ENCODE measurements at regions not wholly inside any gene's neighbourhood (a gene's known extent, or its start where the extent isn't known, plus 50 kb on each side); places are given as distances from the start of the nearest gene placed in this dataset.
"Not testable (repeated sequence)": the region's sequence is repeated elsewhere in the genome, so short reads cannot be mapped to it uniquely, and the experiment has no call there.

DNA sequence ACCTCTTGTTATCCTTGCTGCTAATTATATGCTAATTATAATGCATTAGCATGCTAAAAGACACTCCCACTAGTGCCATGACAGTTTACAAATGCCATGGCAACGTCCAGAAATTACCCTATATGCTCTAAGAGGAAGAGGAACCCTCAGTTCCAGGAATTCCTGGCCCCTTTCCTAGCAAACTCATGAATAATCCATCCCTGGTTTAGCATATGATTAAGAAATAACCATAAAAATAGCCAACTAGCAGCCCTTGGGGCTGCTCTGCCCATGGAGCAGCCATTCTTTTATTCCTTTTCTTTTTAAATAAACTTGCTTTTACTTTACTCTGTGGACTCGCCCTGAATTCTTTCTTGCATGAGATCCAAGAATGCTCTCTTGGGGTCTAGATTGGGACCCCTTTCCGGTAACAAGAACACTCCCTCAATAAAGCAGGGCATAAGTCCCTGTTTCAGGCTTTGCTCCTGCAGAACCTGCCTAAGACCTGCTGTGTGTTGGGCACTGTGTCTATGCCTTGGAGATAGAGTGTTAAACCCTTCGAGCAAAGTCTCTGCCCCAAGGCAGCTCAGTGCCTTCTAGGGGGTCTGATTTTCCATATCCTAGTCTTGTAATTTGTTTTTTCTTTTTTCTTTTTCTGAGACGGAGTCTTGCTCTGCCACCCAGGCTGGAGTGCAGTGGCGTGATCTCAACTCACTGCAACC lies 345.0 kb downstream of the NPIPA7 start:
- TF ChIP-seq, protein P1, sequence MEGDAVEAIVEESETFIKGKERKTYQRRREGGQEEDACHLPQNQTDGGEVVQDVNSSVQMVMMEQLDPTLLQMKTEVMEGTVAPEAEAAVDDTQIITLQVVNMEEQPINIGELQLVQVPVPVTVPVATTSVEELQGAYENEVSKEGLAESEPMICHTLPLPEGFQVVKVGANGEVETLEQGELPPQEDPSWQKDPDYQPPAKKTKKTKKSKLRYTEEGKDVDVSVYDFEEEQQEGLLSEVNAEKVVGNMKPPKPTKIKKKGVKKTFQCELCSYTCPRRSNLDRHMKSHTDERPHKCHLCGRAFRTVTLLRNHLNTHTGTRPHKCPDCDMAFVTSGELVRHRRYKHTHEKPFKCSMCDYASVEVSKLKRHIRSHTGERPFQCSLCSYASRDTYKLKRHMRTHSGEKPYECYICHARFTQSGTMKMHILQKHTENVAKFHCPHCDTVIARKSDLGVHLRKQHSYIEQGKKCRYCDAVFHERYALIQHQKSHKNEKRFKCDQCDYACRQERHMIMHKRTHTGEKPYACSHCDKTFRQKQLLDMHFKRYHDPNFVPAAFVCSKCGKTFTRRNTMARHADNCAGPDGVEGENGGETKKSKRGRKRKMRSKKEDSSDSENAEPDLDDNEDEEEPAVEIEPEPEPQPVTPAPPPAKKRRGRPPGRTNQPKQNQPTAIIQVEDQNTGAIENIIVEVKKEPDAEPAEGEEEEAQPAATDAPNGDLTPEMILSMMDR (IDR thresholded peaks at IDR 0.05; ENCODE audit: low read depth, low read length, poor library complexity, severe bottlenecking) = not testable (repeated sequence)
- not testable (repeated sequence) for TF ChIP-seq EZH2phosphoT487 (IDR thresholded peaks at IDR 0.05; ENCODE audit: borderline replicate concordance, low read length)

Measured in DOHH2 (cell line).